Stomach (tissue), 8 donors: ENCODE measurements at regions not wholly inside any gene's neighbourhood (a gene's known extent, or its start where the extent isn't known, plus 50 kb on each side); places are given as distances from the start of the nearest gene placed in this dataset.

Experiments used
- DNase-seq, 2 donors: peaks; one replicate each; pipeline versions ENCODE4 v3.0.0 to v3.0.0-alpha.2; 2013 to 2019
- H3K27ac ChIP-seq, 5 donors: fragments of 200-600 bp in 4 of 5; sonication (generic) in 4 of 5; one replicate each; pipeline ENCODE4 v1.5.1; 2013 to 2019; ENCODE audit warnings: mild to moderate bottlenecking in 1 of 5, moderate library complexity in 1 of 5
- H3K27me3 ChIP-seq, 3 donors: fragments of 200-600 bp; sonication (generic); one replicate each; pipeline ENCODE4 v1.5.1; 2017 to 2019; ENCODE audit warnings: mixed run types in 1 of 3
- H3K36me3 ChIP-seq, 4 donors: fragments of 200-600 bp; sonication (generic); 1 replicate in 3 of 4; 2 replicates in 1 of 4; pipeline ENCODE4 v1.5.1; 2016 to 2019
- H3K4me1 ChIP-seq, 4 donors: fragments of 200-600 bp; sonication (generic); one replicate each; pipeline ENCODE4 v1.5.1; 2016 to 2019
- H3K4me3 ChIP-seq, 4 donors: fragments of 200-600 bp; sonication (generic) in 3 of 4; one replicate each; pipeline ENCODE4 v1.5.1; 2016 to 2019; ENCODE audit warnings: mild to moderate bottlenecking in 1 of 4
- H3K9me3 ChIP-seq, 4 donors: fragments of 200-600 bp; sonication (generic); one replicate each; pipeline ENCODE4 v1.5.1; 2016 to 2019
- EP300 ChIP-seq: sonication (generic); formaldehyde crosslinking; IDR thresholded peaks from one replicate; pipeline ENCODE4 v1.6.1; 2017; ENCODE audit warnings: antibody characterized with exemption
- POLR2A ChIP-seq, 4 donors: fragments of 450-650 bp; IDR thresholded peaks; one replicate each; pipeline ENCODE4 v1.6.1; 2016; ENCODE audit warnings: antibody characterized with exemption in 4 of 4, control low read depth in 2 of 4, mild to moderate bottlenecking in 1 of 4, moderate library complexity in 1 of 4
- POLR2AphosphoS5 ChIP-seq, 3 donors: sonication (generic); formaldehyde crosslinking; IDR thresholded peaks; one replicate each; pipeline ENCODE4 v1.6.1; 2016; ENCODE audit warnings: antibody characterized with exemption in 3 of 3
- WGBS, 5 donors: extraction: QIAGEN DNeasy Blood & Tissue Kit in 3 of 5; methylation state at CpG; one replicate each; pipeline versions ENCODE4 v1.1.5 to v1.1.7; 2013 to 2018; 5-methylcytosine and 5-hydroxymethylcytosine counted together
- intact Hi-C: fragments of 100-400 bp; cut with DNase I; formaldehyde crosslinking; loops from one replicate; pipeline ENCODE4 v1.15.1; 2023; ENCODE audit warnings: low total_unique reads
- TF ChIP-seq, protein P1 (sequence below), 7 experiments: fragments of 450-650 bp in 4 of 7; fragments of 200-600 bp in 3 of 7; sonication (generic) in 3 of 7; IDR thresholded peaks; one replicate each; pipeline ENCODE4 v1.5.1; 2016 to 2019; ENCODE audit warnings: antibody characterized with exemption in 7 of 7, control low read depth in 2 of 7, mild to moderate bottlenecking in 1 of 7
- donor health status: healthy with polysubstance abuse.
- donor health status: Bipolar disorder and iron deficiency.
- donor health status: healthy.

DNA sequence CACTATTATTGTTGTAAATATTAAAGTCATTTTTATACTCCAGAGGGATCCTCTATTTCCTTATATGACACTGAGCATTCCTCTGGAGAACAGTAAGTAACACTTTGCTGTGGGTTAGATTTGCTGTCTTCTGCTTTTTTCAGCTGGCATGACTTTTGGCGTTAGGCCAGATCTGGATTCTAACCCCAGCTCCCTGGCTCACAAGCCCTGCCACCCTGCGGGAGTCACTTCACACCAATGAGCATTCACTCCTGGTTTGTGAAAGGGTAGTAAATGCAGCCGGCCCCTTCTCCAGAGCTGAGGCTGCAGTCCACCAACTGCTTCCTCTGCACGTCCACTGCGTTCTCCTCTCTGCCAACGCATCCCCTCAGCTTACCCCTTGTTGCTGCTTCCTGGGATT, 373.8 kb upstream of the RAB6C start:
- H3K4me1 ChIP-seq = no peaks in the 10 kb centered on the region
- no peak for TF ChIP-seq EP300
- TF ChIP-seq, protein P1, sequence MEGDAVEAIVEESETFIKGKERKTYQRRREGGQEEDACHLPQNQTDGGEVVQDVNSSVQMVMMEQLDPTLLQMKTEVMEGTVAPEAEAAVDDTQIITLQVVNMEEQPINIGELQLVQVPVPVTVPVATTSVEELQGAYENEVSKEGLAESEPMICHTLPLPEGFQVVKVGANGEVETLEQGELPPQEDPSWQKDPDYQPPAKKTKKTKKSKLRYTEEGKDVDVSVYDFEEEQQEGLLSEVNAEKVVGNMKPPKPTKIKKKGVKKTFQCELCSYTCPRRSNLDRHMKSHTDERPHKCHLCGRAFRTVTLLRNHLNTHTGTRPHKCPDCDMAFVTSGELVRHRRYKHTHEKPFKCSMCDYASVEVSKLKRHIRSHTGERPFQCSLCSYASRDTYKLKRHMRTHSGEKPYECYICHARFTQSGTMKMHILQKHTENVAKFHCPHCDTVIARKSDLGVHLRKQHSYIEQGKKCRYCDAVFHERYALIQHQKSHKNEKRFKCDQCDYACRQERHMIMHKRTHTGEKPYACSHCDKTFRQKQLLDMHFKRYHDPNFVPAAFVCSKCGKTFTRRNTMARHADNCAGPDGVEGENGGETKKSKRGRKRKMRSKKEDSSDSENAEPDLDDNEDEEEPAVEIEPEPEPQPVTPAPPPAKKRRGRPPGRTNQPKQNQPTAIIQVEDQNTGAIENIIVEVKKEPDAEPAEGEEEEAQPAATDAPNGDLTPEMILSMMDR (IDR thresholded peaks at IDR 0.05) = no peak
- TF ChIP-seq POLR2A (IDR thresholded peaks at IDR 0.05) = no peak
- TF ChIP-seq POLR2AphosphoS5 (IDR thresholded peaks at IDR 0.05) = no peak
- no peak for DNase-seq
- peaks cover 0 to 9% (median 1%) of the 10 kb centered on the region in 4 donors for H3K9me3 ChIP-seq
- H3K4me3 ChIP-seq = no peak overlapping the region
- no peaks in the 10 kb centered on the region for H3K36me3 ChIP-seq
- peaks cover 0 to 19% (median 0%) of the 10 kb centered on the region in 3 donors for H3K27me3 ChIP-seq
- H3K27ac ChIP-seq = no peak overlapping the region
- WGBS, 5 donors = 44 to 72% (median 68%) methylated on average over 6 of the region's 6 CpGs
- intact Hi-C loops = no loop called here

DNA sequence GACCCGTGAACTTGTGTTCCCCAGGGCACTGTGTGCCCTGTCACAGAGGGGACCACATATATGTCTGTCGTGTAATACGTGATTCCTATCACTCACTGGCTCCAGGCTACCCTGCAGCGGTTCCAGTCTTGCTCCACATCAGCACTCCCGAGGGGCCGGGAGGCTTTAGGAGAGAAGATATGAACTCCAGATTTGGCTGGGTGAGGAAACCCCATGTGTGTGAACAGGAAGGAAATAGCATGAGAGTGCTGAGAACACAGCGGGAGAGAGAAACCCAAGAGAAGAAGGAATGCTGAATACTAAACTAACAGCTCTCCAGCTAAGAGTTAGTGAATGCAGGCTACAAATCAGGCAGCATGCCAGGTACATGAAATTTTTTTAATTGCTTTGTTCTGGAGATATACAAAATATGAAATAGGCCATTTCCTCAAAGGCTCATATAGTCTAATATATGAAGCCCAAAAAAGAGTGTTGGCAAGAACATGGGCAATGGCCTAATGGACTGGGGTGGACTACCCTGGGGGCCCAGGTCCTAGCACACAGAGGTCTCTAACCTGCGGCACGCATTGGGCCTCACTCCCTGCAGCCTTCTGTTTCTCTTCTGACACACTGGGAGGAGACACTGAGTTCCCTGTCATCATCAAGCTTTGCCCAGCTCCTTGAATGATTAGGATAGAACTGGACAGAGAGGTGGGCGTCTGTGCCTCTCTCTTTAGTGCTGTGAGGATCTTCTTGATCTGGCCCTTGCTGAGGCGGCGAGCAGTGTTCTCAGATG, 372.8 kb upstream of the RAB6C start:
- intact Hi-C loops = no loop called here
- no peaks in the 10 kb centered on the region for H3K4me1 ChIP-seq
- 69 to 78% (median 74%) methylated on average over 11 to 12 of the region's 12 CpGs for WGBS, 5 donors

DNA sequence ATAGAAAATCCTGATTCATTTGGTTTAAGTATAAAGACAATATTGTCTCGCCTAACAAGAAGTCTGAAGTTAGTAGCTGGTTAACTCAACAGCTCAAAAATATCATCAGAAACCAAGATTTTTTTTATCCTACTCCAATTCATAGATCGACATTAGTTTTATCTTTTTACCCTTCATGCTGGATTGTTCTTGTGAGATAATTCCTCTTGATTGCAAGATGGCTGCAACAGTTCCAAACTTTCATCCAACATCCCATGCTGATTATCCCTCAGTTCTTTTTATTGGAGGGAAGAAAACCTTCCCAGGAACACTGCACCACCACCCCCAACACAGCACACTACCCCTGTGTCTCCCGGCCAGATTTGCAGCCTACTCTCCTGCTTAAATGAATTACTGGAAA, 370.2 kb upstream of the RAB6C start:
- Histone ChIP-seq H3K4me1 (no peaks in the 10 kb centered on the region), H3K27ac (no peak overlapping the region), H3K9me3 (peaks cover 0 to 9% (median 0%) of the 10 kb centered on the region in 4 donors), H3K4me3 (no peak overlapping the region), H3K36me3 (no peaks in the 10 kb centered on the region), H3K27me3 (peaks cover 0 to 4% (median 0%) of the 10 kb centered on the region in 3 donors)
- intact Hi-C loops = no loop called here
- TF ChIP-seq POLR2A (IDR thresholded peaks at IDR 0.05) (no peak), POLR2AphosphoS5 (IDR thresholded peaks at IDR 0.05) (no peak), EP300 (no peak)
- TF ChIP-seq, protein P1 (IDR thresholded peaks at IDR 0.05) = no peak
- no peak for DNase-seq
- 87 to 92% (median 90%) methylated on average over 3 of the region's 3 CpGs for WGBS, 5 donors

More for the DNA sequence above, 372.8 kb upstream of the RAB6C start:
- Histone ChIP-seq H3K9me3 (peaks cover 0 to 9% (median 1%) of the 10 kb centered on the region in 4 donors), H3K27ac (no peak overlapping the region), H3K36me3 (no peaks in the 10 kb centered on the region), H3K27me3 (peaks cover 0 to 16% (median 0%) of the 10 kb centered on the region in 3 donors), H3K4me3 (no peak overlapping the region)
- TF ChIP-seq POLR2AphosphoS5 (IDR thresholded peaks at IDR 0.05) = no peak
- DNase-seq = no peak

DNA sequence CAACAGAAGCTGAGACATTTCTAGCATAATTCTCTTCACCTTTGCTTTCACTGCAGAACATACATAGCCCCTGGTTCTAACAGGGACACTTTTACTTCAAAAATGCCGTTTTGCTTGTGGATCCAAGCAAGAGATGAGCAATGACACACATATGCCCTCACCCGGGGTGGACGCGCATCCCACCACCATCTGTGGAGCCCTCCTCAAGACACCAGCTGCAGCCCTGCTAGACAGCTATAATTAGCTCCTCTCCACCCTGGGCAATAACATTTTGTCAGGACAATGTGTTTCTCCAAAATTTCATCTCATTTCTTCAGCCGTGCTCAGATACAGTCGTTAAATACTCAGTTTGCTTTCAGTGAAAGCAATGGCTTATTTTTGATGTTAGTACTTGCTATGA, 368.7 kb upstream of the RAB6C start:
- no peaks in the 10 kb centered on the region for H3K36me3 ChIP-seq
- intact Hi-C loops = no loop called here
- H3K4me3 ChIP-seq = no peak overlapping the region
- H3K4me1 ChIP-seq = no peaks in the 10 kb centered on the region
- no peak for DNase-seq
- TF ChIP-seq, protein P1 (IDR thresholded peaks at IDR 0.05) = no peak
- no peak for TF ChIP-seq POLR2A (IDR thresholded peaks at IDR 0.05)
- TF ChIP-seq EP300 = no peak
- no peak for TF ChIP-seq POLR2AphosphoS5 (IDR thresholded peaks at IDR 0.05)
- H3K27me3 ChIP-seq = peaks cover 0 to 4% (median 0%) of the 10 kb centered on the region in 3 donors
- H3K27ac ChIP-seq = no peak overlapping the region
- WGBS, 5 donors = 86 to 90% (median 89%) methylated on average over 6 of the region's 6 CpGs
- peaks cover 0 to 9% (median 0%) of the 10 kb centered on the region in 4 donors for H3K9me3 ChIP-seq

DNA sequence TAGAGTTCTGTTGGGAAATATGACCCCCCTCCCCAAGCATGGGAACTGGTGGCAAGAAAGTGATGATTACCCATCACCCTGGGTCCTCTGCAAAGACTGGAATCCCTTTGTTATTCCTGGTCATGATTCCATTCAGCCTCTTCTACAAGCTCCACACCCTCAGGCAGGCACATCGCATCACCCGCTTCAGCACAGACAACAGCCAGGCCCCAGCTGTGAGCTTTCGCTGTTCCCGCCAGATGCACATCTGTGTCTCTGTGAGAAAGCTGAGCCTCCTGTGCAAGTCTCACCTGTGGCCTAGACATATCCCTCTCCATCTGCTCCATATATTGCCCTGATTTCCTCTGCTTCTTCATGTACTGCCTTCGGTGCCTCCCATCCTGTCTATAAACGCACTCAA, 368.0 kb upstream of the RAB6C start:
- 87 to 95% (median 91%) methylated on average over 6 of the region's 6 CpGs for WGBS, 5 donors
- intact Hi-C loops = no loop called here

More for the DNA sequence above, 368.0 kb upstream of the RAB6C start:
- Histone ChIP-seq H3K27ac (no peak overlapping the region), H3K4me3 (no peak overlapping the region), H3K4me1 (no peaks in the 10 kb centered on the region), H3K9me3 (peaks cover 0 to 9% (median 0%) of the 10 kb centered on the region in 4 donors), H3K36me3 (no peaks in the 10 kb centered on the region), H3K27me3 (peaks cover 0 to under 1% (median 0%) of the 10 kb centered on the region in 3 donors)
- no peak for DNase-seq
- TF ChIP-seq, protein P1 (IDR thresholded peaks at IDR 0.05) = no peak
- TF ChIP-seq EP300 = no peak
- TF ChIP-seq POLR2AphosphoS5 (IDR thresholded peaks at IDR 0.05) = no peak
- TF ChIP-seq POLR2A (IDR thresholded peaks at IDR 0.05) = no peak
